Effector CD8-positive, alpha-beta T cell (primary cell): ENCODE measurements at regions not wholly inside any gene's neighbourhood (a gene's known extent, or its start where the extent isn't known, plus 50 kb on each side); places are given as distances from the start of the nearest gene placed in this dataset.
"Not testable (repeated sequence)": the region's sequence is repeated elsewhere in the genome, so short reads cannot be mapped to it uniquely, and the experiment has no call there.

ENCODE experiments used
- DNase-seq: peaks from one replicate; lab custom pipeline; 2025; lab: John Stamatoyannopoulos, UW

GRCh38 chr3:5813521-5813920 is 626.0 kb downstream of the EDEM1 start:
- DNase-seq, result no peak

- DNase-seq, result no peak
Measured at GRCh38 chr3:5822843-5823242, 635.3 kb downstream of the EDEM1 start.

- DNase-seq, result no peak
Measured at GRCh38 chr3:5826467-5826866, 639.0 kb downstream of the EDEM1 start.

- no peak for DNase-seq
Measured at GRCh38 chr3:5828251-5828650, 640.7 kb downstream of the EDEM1 start.

GRCh38 chr3:5840056-5840455 is 652.5 kb downstream of the EDEM1 start:
- no peak for DNase-seq

GRCh38 chr3:5841599-5841998 is 654.1 kb downstream of the EDEM1 start:
- DNase-seq, result no peak

GRCh38 chr3:5846261-5846660 is 658.8 kb downstream of the EDEM1 start:
- DNase-seq, result no peak

- no peak for DNase-seq
Measured at GRCh38 chr3:5861151-5861550, 673.6 kb downstream of the EDEM1 start.

- DNase-seq, result no peak
Measured at GRCh38 chr3:5874931-5875341, 687.4 kb downstream of the EDEM1 start.

- no peak for DNase-seq
Measured at GRCh38 chr3:5888851-5889250, 701.3 kb downstream of the EDEM1 start.

GRCh38 chr3:5889374-5889773 is 701.9 kb downstream of the EDEM1 start:
- no peak for DNase-seq

GRCh38 chr3:5891711-5892110 is 704.2 kb downstream of the EDEM1 start:
- no peak for DNase-seq

- DNase-seq, result no peak
Measured at GRCh38 chr3:5898106-5898505, 710.6 kb downstream of the EDEM1 start.

GRCh38 chr3:5899014-5899761 is 711.7 kb downstream of the EDEM1 start:
- no peak for DNase-seq

GRCh38 chr3:5917932-5918331 is 730.4 kb downstream of the EDEM1 start:
- DNase-seq, result no peak

- no peak for DNase-seq
Measured at GRCh38 chr3:5918626-5919025, 731.1 kb downstream of the EDEM1 start.

- no peak for DNase-seq
Measured at GRCh38 chr3:5929027-5929426, 741.5 kb downstream of the EDEM1 start.

- not testable (repeated sequence) for DNase-seq
Measured at GRCh38 chr3:5944061-5944460, 756.6 kb downstream of the EDEM1 start.

- no peak for DNase-seq
Measured at GRCh38 chr3:5948084-5948483, 760.6 kb downstream of the EDEM1 start.

- DNase-seq, result no peak
Measured at GRCh38 chr3:5951026-5951425, 763.5 kb downstream of the EDEM1 start.

- DNase-seq, result no peak
Measured at GRCh38 chr3:5972586-5972985, 785.1 kb downstream of the EDEM1 start.

GRCh38 chr3:5974630-5975322 is 787.3 kb downstream of the EDEM1 start:
- no peak for DNase-seq

- no peak for DNase-seq
Measured at GRCh38 chr3:5977331-5977730, 789.8 kb downstream of the EDEM1 start.

GRCh38 chr3:5980475-5980874 is 793.0 kb downstream of the EDEM1 start:
- no peak for DNase-seq
